ENCODE measurements at regions not wholly inside any gene's neighbourhood (a gene's known extent, or its start where the extent isn't known, plus 50 kb on each side); places are given as distances from the start of the nearest gene placed in this dataset.

DNA sequence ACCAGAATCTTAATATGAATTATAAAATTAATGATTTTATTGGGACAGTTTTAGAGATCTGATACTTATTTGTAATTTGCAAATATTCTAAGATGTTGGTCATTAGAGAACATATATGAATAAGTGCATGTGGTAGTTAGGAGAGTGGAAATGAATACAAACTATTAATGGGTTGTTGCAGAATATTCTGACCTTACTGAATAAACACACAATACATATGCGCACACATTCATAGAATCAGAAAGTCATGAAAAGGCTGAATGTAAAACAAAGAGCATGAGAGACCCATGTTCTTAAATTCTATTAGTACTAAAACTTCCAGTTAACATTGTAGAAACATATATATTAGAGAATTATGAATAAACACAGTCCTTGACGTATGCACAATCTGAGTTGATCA, 301.7 kb upstream of the TRAM1L1 start:
- Histone ChIP-seq H3K4me3 (no peak overlapping the region), H3K4me1 (no peaks in the 10 kb centered on the region), H3K27ac (no peak overlapping the region), H3K9me3 (peaks cover 0 to 4% of the 10 kb centered on the region in 2 donors), H3K36me3 (no peaks in the 10 kb centered on the region), H3K27me3 (no peaks in the 10 kb centered on the region)
- no peak for TF ChIP-seq CTCF (IDR thresholded peaks at IDR 0.05)
- ATAC-seq, result no peak
- no peak for DNase-seq
- intact Hi-C loops (cut with DNase I), result no loop called here

GRCh38 chr4:117400039-117400835, 314.9 kb upstream of the TRAM1L1 start:
- ATAC-seq, result peak; percentile 96

GRCh38 chr4:117412661-117413060, 327.3 kb upstream of the TRAM1L1 start:
- no peaks in the 10 kb centered on the region for H3K27me3 ChIP-seq
- H3K4me1 ChIP-seq, result no peaks in the 10 kb centered on the region
- no peaks in the 10 kb centered on the region for H3K36me3 ChIP-seq
- no peak overlapping the region for H3K27ac ChIP-seq
- ATAC-seq (no peak), DNase-seq (no peak)
- no peaks in the 10 kb centered on the region for H3K9me3 ChIP-seq
- no peak for TF ChIP-seq CTCF (IDR thresholded peaks at IDR 0.05)
- no peak overlapping the region for H3K4me3 ChIP-seq
- intact Hi-C loops (cut with DNase I), result no loop called here

More at GRCh38 chr4:117400039-117400835, 314.9 kb upstream of the TRAM1L1 start:
- Histone ChIP-seq H3K4me1 (no peaks in the 10 kb centered on the region), H3K27me3 (no peaks in the 10 kb centered on the region), H3K36me3 (no peaks in the 10 kb centered on the region), H3K27ac (no peak overlapping the region), H3K4me3 (no peak overlapping the region), H3K9me3 (peaks cover 0 to 5% of the 10 kb centered on the region in 2 donors)
- TF ChIP-seq CTCF (IDR thresholded peaks at IDR 0.05), result no peak
- intact Hi-C loops (cut with DNase I), result no loop called here
- peak in 1 of 4 donors; percentile 4 for DNase-seq

DNA sequence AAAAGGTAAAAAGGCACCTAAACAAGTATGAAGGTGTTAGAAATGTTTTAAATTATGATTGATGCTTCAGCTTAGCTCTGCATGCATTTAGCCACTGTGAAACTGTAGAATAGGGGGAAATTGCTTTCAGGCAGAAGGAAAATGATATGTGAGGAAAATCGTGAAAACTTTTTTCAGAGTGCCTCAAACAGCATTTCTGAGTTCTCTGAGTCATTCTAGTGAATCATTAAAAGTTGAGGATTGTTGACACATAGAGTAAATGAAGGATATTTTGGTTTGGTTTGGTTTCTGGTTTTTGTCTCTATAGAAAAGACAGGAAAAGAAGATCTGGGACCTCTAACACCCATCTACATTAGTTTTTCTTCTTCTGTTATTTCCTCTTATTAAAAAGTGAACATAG, 332.5 kb upstream of the TRAM1L1 start:
- ATAC-seq (no peak), DNase-seq (no peak)
- no peaks in the 10 kb centered on the region for H3K9me3 ChIP-seq
- no peaks in the 10 kb centered on the region for H3K36me3 ChIP-seq
- H3K4me1 ChIP-seq, result no peaks in the 10 kb centered on the region
- TF ChIP-seq CTCF (IDR thresholded peaks at IDR 0.05), result no peak
- no peaks in the 10 kb centered on the region for H3K27me3 ChIP-seq
- no peak overlapping the region for H3K27ac ChIP-seq
- H3K4me3 ChIP-seq, result no peak overlapping the region
- intact Hi-C loops (cut with DNase I), result no loop called here

DNA sequence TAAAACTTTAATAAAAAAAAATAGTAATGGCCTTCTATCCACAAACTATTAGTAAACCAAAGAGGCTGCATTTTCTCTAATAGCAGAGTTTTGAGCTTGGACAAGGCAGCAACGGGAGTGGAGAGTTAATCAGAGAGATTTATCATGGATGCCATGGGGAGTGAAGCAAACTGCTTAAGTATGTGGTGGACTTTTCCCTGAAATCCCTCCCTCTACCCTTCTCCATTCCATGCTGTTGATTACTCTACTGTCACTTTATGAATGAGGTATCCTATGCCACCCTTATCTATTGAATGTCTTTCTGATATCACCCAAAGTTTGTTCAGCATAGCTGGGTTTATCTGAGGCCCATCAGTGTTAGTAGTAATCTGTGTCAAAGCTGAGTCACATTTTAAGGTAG, 335.6 kb upstream of the TRAM1L1 start:
- H3K27ac ChIP-seq, result no peak overlapping the region
- intact Hi-C loops (cut with DNase I), result no loop called here
- H3K9me3 ChIP-seq, result no peaks in the 10 kb centered on the region
- no peaks in the 10 kb centered on the region for H3K4me1 ChIP-seq
- no peak overlapping the region for H3K4me3 ChIP-seq
- TF ChIP-seq CTCF (IDR thresholded peaks at IDR 0.05), result no peak
- no peaks in the 10 kb centered on the region for H3K27me3 ChIP-seq
- ATAC-seq, result no peak
- no peaks in the 10 kb centered on the region for H3K36me3 ChIP-seq
- DNase-seq, result no peak

Measured in left lung (tissue), 4 donors.